ENCODE measurements at regions not wholly inside any gene's neighbourhood (a gene's known extent, or its start where the extent isn't known, plus 50 kb on each side); places are given as distances from the start of the nearest gene placed in this dataset.
"Not testable (repeated sequence)": the region's sequence is repeated elsewhere in the genome, so short reads cannot be mapped to it uniquely, and the experiment has no call there.

GRCh38 chr6:54559136-54559535 is 250.9 kb downstream of the TINAG start:
- no peak for DNase-seq (ENCODE audit: low read depth, low spot score)

GRCh38 chr6:54564188-54564587 is 255.9 kb downstream of the TINAG start:
- DNase-seq (ENCODE audit: low read depth, low spot score) = not testable (repeated sequence)

- DNase-seq (ENCODE audit: low read depth, low spot score) = no peak
Measured at GRCh38 chr6:54574671-54575070, 266.4 kb downstream of the TINAG start.

GRCh38 chr6:54578261-54578660 is 268.3 kb upstream of the FAM83B start:
- no peak for DNase-seq (ENCODE audit: low read depth, low spot score)

- no peak for DNase-seq (ENCODE audit: low read depth, low spot score)
Measured at GRCh38 chr6:54579011-54579410, 267.6 kb upstream of the FAM83B start.

GRCh38 chr6:54586251-54586650 is 260.3 kb upstream of the FAM83B start:
- no peak for DNase-seq (ENCODE audit: low read depth, low spot score)

GRCh38 chr6:54587277-54587676 is 259.3 kb upstream of the FAM83B start:
- DNase-seq (ENCODE audit: low read depth, low spot score) = no peak

- DNase-seq (ENCODE audit: low read depth, low spot score) = no peak
Measured at GRCh38 chr6:54588176-54588575, 258.4 kb upstream of the FAM83B start.

- no peak for DNase-seq (ENCODE audit: low read depth, low spot score)
Measured at GRCh38 chr6:54595844-54596243, 250.7 kb upstream of the FAM83B start.

- DNase-seq (ENCODE audit: low read depth, low spot score) = no peak
Measured at GRCh38 chr6:54598787-54599313, 247.7 kb upstream of the FAM83B start.

- DNase-seq (ENCODE audit: low read depth, low spot score) = no peak
Measured at GRCh38 chr6:54601600-54602300, 244.8 kb upstream of the FAM83B start.

- no peak for DNase-seq (ENCODE audit: low read depth, low spot score)
Measured at GRCh38 chr6:54602591-54602990, 244.0 kb upstream of the FAM83B start.

- DNase-seq (ENCODE audit: low read depth, low spot score) = no peak
Measured at GRCh38 chr6:54609981-54610380, 236.6 kb upstream of the FAM83B start.

- DNase-seq (ENCODE audit: low read depth, low spot score) = no peak
Measured at GRCh38 chr6:54613596-54613995, 233.0 kb upstream of the FAM83B start.

GRCh38 chr6:54614499-54615195 is 231.9 kb upstream of the FAM83B start:
- DNase-seq (ENCODE audit: low read depth, low spot score) = no peak

GRCh38 chr6:54617730-54618129 is 228.8 kb upstream of the FAM83B start:
- DNase-seq (ENCODE audit: low read depth, low spot score) = no peak

GRCh38 chr6:54618572-54618971 is 228.0 kb upstream of the FAM83B start:
- DNase-seq (ENCODE audit: low read depth, low spot score) = no peak

- DNase-seq (ENCODE audit: low read depth, low spot score) = no peak
Measured at GRCh38 chr6:54619102-54619501, 227.5 kb upstream of the FAM83B start.

- DNase-seq (ENCODE audit: low read depth, low spot score) = no peak
Measured at GRCh38 chr6:54621285-54621684, 225.3 kb upstream of the FAM83B start.

GRCh38 chr6:54624216-54624615 is 222.4 kb upstream of the FAM83B start:
- no peak for DNase-seq (ENCODE audit: low read depth, low spot score)

- no peak for DNase-seq (ENCODE audit: low read depth, low spot score)
Measured at GRCh38 chr6:54624779-54625178, 221.8 kb upstream of the FAM83B start.

- no peak for DNase-seq (ENCODE audit: low read depth, low spot score)
Measured at GRCh38 chr6:54629131-54629530, 217.4 kb upstream of the FAM83B start.

GRCh38 chr6:54632984-54633565 is 213.5 kb upstream of the FAM83B start:
- no peak for DNase-seq (ENCODE audit: low read depth, low spot score)
